ENCODE measurements at regions not wholly inside any gene's neighbourhood (a gene's known extent, or its start where the extent isn't known, plus 50 kb on each side); places are given as distances from the start of the nearest gene placed in this dataset.

DNA sequence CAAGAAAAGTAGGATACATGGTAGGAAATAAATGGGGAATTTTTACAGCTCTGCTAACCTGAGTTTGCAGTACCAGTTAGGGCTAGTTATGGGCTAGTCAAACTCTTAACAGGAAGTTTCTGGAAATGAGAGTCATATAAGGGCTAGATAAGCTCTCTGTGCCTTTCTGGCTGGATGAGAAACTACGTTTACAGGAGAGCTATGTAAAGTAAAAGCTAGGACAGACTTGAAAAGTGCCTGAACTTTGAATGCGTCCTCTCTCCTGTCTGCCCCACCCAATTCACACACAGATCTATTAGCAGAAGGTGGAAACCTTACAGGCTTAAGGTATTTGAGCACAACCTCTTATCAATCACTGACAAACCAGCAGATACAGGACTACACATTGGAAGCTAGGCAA lies 167.1 kb downstream of the SNX19 start:
- TF ChIP-seq EP300 (IDR thresholded peaks at IDR 0.05) (no peak), POLR2A (IDR thresholded peaks at IDR 0.05) (no peak)
- TF ChIP-seq, protein P1, sequence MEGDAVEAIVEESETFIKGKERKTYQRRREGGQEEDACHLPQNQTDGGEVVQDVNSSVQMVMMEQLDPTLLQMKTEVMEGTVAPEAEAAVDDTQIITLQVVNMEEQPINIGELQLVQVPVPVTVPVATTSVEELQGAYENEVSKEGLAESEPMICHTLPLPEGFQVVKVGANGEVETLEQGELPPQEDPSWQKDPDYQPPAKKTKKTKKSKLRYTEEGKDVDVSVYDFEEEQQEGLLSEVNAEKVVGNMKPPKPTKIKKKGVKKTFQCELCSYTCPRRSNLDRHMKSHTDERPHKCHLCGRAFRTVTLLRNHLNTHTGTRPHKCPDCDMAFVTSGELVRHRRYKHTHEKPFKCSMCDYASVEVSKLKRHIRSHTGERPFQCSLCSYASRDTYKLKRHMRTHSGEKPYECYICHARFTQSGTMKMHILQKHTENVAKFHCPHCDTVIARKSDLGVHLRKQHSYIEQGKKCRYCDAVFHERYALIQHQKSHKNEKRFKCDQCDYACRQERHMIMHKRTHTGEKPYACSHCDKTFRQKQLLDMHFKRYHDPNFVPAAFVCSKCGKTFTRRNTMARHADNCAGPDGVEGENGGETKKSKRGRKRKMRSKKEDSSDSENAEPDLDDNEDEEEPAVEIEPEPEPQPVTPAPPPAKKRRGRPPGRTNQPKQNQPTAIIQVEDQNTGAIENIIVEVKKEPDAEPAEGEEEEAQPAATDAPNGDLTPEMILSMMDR (IDR thresholded peaks at IDR 0.05) = no peak
